HFFc6 (cell line): ENCODE measurements at regions not wholly inside any gene's neighbourhood (a gene's known extent, or its start where the extent isn't known, plus 50 kb on each side); places are given as distances from the start of the nearest gene placed in this dataset.
"Not testable (repeated sequence)": the region's sequence is repeated elsewhere in the genome, so short reads cannot be mapped to it uniquely, and the experiment has no call there.

Experiments used
- DNase-seq: peaks from one replicate; pipeline ENCODE4 v3.0.0-alpha.2; 2018
- H3K27ac Mint-ChIP-seq: 2 replicates; pipeline ENCODE4 v1.8.0; 2020; ENCODE audit warnings: mild to moderate bottlenecking, mixed read lengths
- H3K27me3 Mint-ChIP-seq: 2 replicates; pipeline ENCODE4 v1.8.0; 2021; ENCODE audit warnings: mild to moderate bottlenecking, moderate library complexity, mixed read lengths; ENCODE audit not compliant: insufficient read depth
- H3K36me3 Mint-ChIP-seq: 2 replicates; pipeline ENCODE4 v1.8.0; 2021; ENCODE audit warnings: low read depth, mixed read lengths
- H3K4me1 Mint-ChIP-seq: 2 replicates; pipeline ENCODE4 v1.8.0; 2020; ENCODE audit warnings: low read depth, mixed read lengths
- H3K4me3 Mint-ChIP-seq: 2 replicates; pipeline ENCODE4 v1.8.0; 2020; ENCODE audit warnings: mild to moderate bottlenecking, moderate library complexity, mixed read lengths
- H3K9me3 Mint-ChIP-seq: 2 replicates; pipeline ENCODE4 v1.8.0; 2020; ENCODE audit warnings: mild to moderate bottlenecking, mixed read lengths
- TF ChIP-seq, protein P1 (sequence below): fragments of 200-600 bp; sonication (generic); IDR thresholded peaks from 2 replicates; pipeline ENCODE4 v1.5.0; 2021; ENCODE audit warnings: antibody characterized with exemption, mild to moderate bottlenecking

DNA sequence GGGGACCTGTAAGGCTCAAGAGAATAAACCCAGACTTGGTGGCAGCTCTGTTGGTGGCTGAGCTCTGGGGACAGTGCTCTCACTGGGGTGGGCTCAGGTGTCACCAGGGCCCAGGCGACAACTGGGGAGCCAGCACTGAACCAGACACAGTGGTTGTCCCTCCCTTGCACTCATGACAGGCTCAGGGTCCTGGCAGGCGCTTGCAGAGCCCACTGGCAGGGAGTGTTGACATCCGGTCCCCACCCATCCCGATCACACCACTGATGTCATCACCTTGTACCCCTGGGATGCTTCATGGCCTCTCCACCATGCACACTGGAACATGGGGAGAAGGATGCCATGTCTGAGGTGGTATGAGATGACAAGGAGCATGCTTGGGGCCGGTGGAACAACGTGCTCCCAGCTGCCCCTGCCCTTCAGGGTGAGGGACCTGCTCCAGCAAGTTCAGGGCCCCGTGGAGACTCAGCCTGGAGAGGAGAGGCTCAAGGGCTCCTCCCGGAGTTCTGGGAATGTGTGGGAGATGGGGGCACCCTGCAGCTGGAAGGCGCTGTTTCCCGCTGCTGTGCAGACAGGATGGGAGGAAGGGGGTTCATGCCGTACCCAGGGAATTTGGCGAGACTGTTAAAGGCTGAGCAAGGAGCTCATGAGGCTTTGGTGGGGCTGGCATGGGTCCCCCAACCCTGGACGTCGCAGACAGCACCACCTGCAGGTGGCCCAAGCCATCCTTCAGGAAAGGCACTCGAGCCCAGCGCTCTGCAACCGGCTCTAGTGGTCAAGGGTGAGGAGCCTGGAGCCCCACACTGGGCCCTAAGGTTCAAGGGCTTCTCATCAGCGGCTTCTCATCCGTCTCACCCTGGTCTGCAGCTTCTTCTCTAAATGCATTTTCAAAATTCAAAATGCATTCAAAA, 141.1 kb upstream of the ZNF469 start:
- H3K27me3 Mint-ChIP-seq, H3K9me3 Mint-ChIP-seq, DNase-seq, H3K36me3 Mint-ChIP-seq: not testable (repeated sequence)
- peak overlapping the region; percentile 37; the same call in 1 of the 2 replicates for H3K4me3 Mint-ChIP-seq
- peak overlapping the region; percentile 98; the same call in 1 of the 2 replicates for H3K27ac Mint-ChIP-seq
- H3K4me1 Mint-ChIP-seq: peaks cover 21% of the 10 kb centered on the region
- TF ChIP-seq, protein P1, sequence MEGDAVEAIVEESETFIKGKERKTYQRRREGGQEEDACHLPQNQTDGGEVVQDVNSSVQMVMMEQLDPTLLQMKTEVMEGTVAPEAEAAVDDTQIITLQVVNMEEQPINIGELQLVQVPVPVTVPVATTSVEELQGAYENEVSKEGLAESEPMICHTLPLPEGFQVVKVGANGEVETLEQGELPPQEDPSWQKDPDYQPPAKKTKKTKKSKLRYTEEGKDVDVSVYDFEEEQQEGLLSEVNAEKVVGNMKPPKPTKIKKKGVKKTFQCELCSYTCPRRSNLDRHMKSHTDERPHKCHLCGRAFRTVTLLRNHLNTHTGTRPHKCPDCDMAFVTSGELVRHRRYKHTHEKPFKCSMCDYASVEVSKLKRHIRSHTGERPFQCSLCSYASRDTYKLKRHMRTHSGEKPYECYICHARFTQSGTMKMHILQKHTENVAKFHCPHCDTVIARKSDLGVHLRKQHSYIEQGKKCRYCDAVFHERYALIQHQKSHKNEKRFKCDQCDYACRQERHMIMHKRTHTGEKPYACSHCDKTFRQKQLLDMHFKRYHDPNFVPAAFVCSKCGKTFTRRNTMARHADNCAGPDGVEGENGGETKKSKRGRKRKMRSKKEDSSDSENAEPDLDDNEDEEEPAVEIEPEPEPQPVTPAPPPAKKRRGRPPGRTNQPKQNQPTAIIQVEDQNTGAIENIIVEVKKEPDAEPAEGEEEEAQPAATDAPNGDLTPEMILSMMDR: peak; percentile 67

DNA sequence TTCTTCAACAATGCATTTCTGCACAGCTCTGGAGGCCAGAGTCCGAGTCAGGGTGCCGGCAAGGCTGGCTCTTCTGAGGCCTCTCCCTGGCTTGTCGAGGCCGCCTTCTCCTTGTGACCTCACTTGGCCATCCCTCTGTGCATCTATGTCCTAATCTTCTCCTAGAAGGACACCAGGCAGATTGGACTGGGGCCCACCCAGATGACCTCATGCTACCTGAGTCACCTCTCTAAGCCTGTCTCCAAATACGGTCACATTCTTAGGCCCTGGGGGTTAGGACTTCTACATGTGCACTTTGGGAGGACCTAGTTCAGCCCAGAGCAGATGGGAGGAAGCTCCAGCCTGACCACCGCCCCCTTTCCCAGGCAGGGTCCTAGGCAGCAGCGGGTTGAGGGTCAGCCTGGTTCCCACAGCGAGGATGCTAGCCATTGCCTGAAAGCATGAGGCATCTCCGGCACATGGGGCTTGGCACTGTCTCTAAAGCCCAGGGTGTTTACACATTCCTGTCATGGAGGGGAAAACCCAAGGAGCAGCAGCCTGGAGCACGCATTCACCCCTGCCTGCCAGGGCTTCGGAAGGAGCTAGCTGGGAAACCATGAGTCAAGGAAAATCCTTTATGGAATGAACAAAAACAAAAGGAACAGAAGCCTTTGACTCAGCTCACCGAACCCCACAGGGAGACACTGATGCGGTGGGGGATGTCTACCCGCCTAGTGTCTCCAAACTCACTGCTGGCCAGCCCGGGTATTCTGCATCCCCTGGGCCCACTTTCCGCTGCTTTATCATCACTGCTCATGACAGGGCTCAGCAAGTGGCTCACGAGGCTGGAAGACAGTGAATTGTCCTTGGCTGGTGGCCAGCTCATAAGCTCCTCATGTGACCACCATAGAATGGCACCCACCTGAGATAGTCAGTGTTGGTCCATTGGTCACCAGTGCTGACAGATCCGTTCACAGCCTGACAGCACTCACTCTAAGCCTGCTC, 140.2 kb upstream of the ZNF469 start:
- not testable (repeated sequence) for H3K27me3 Mint-ChIP-seq, H3K9me3 Mint-ChIP-seq, H3K36me3 Mint-ChIP-seq
- peaks cover 20% of the 10 kb centered on the region for H3K4me1 Mint-ChIP-seq
- peak overlapping the region; percentile 98; the same call in 1 of the 2 replicates for H3K27ac Mint-ChIP-seq
- DNase-seq: peak; percentile 88
- H3K4me3 Mint-ChIP-seq: peak overlapping the region; percentile 51

DNA sequence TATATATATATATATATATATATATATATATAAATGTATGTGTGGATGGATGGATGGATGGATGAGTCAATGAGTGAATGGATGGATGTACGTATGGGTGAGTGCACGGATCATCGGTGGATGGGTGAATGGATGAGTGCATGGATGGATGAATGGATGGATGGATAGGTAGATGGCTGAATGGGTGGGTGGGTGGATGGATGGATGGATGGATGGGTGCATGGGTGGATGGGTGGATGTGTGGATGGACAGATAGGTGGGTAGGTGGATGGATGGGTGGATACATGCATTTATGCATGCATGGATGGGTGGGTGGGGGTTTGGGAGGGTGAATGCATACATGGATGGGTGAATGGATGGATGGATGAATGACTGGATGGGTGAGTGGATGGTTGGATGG, 138.8 kb upstream of the ZNF469 start:
- not testable (repeated sequence) for DNase-seq, H3K4me1 Mint-ChIP-seq, H3K36me3 Mint-ChIP-seq, H3K9me3 Mint-ChIP-seq, H3K27me3 Mint-ChIP-seq
- Mint-ChIP-seq H3K4me3 (peak overlapping the region; percentile 17; the same call in 1 of the 2 replicates), H3K27ac (peak overlapping the region; percentile 98; the same call in 1 of the 2 replicates)

DNA sequence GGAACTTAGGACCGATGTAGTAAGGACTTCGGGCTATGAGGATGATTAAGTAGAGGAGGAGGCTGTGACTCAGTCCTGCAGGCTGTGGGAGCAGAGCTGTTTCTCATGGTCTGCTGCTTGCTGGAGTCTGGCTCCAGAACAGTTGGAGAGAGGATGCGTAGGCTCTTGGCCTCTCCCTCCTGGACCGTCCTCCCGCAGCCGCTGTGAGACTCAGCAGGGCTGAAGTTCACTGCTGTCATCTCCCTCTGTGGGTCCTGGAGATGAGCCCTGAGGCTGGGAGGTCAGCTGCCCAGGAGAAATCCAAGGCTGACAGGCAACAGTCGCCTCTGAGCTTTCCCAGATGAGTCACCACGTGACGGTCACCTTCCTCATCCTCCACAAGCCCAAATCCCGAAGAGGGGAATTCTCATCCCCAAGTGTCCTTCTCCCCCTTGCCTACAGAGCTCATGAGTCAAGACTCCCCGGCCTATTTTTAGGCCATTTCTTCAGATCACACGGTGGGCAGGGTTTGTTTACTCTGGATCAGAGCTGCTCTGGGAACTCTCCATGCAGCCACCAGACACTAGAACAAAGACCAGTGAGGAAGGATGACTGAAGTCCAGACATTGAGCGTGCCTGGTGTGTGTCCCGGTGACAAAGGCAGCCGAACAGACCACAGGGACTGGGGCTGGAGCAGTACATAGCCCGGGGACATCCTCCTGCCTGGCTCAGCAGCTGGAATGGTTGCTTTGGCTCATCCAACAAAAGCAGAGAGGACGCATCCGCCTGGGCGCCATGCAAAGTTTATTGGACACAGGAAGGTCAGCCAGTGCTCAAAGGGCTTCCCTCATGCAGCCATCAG, 137.3 kb upstream of the ZNF469 start:
- peak; percentile 98 for DNase-seq
- not testable (repeated sequence) for H3K36me3 Mint-ChIP-seq, H3K4me3 Mint-ChIP-seq, H3K27ac Mint-ChIP-seq, H3K9me3 Mint-ChIP-seq, H3K4me1 Mint-ChIP-seq, H3K27me3 Mint-ChIP-seq

DNA sequence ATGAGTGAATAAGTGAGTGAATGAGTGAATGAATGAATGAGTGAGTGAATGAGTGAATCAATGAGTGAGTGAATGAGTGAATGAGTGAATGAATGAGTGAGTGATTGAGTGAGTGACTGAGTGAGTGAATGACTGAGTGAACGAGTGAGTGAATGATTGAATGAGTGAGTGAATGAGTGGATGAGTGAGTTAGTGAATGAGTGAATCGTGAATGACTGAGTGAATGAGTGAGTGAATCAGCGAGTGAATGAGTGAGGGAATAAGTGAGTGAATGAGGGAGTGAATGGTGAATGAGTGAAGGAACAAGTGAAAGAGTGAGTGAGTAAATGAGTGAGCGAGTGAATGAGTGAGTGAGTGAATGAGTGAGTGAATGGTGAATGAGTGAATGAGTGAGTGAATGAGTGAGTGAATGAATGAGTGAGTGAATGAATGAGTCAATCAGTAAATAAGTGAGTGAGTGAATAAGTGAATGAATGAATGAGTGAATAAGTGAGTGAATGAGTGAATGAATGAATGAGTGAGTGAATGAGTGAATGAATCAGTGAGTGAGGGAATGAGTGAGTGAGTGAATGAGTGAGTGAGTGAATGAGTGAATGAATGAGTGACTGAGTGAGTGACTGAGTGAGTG, 135.7 kb upstream of the ZNF469 start:
- not testable (repeated sequence) for H3K4me1 Mint-ChIP-seq, H3K36me3 Mint-ChIP-seq, H3K27ac Mint-ChIP-seq, H3K9me3 Mint-ChIP-seq, H3K27me3 Mint-ChIP-seq, H3K4me3 Mint-ChIP-seq, DNase-seq

DNA sequence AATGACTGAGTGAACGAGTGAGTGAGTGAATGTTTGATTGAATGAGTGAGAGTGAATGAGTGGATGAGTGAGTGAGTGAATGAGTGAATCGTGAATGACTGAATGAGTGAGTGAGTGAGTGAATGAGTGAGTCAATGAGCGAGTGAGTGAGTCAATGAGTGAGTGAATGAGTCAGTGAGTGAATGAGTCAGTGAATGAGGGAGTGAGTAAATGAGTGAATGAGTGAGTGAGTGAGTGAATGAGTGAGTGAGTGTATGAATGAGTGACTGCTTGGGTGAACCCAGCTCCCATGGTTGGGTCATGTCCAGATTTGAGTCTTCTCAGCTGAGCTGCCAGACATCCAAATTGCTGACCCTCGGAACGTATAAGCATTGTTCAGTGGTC, 135.2 kb upstream of the ZNF469 start:
- H3K4me1 Mint-ChIP-seq, H3K9me3 Mint-ChIP-seq, H3K36me3 Mint-ChIP-seq, H3K27me3 Mint-ChIP-seq, H3K4me3 Mint-ChIP-seq, H3K27ac Mint-ChIP-seq: not testable (repeated sequence)
- peak; percentile 38 for DNase-seq

DNA sequence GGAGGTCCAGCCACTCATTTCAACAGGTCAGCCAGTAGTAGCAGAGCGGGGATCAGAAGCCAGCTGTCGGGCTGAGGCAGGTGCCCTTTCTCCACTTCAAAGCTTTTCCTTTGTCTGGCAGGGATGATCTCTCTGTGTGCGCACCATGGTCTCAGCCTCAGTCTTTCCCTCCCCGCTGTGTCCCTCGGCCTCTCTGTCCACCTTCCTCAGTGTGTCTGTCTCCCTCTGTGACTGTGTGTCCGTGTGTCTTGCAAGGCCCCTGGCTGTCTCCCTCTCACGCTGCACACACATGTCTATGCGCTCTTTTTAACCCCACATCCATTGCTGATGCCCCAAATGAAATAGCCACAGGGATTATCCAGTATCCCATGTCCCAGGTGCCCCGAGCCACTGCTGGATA, 134.0 kb upstream of the ZNF469 start:
- not testable (repeated sequence) for H3K4me3 Mint-ChIP-seq, H3K27me3 Mint-ChIP-seq, H3K36me3 Mint-ChIP-seq, H3K27ac Mint-ChIP-seq, DNase-seq, H3K4me1 Mint-ChIP-seq, H3K9me3 Mint-ChIP-seq

DNA sequence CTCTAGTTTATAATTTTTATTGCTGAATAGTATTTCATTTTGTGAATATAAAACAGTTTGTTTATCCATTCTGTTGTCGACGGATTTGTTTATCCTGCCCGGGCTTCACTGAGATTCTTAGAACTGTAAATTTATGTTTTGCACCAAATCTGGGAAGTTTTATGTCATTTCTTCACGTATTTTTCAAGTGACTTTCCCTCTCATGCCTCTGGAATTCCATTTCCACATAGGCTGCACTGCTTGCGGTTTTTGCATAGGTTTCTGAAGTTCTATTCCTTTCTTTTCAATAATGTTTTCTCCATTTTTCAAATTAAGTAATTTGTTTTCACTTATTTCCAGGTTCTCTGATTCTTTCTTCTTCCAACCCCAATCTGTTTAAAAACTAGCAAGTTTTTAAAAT, 132.4 kb upstream of the ZNF469 start:
- H3K27ac Mint-ChIP-seq, H3K27me3 Mint-ChIP-seq, H3K36me3 Mint-ChIP-seq, H3K9me3 Mint-ChIP-seq, H3K4me3 Mint-ChIP-seq, DNase-seq, H3K4me1 Mint-ChIP-seq: not testable (repeated sequence)

DNA sequence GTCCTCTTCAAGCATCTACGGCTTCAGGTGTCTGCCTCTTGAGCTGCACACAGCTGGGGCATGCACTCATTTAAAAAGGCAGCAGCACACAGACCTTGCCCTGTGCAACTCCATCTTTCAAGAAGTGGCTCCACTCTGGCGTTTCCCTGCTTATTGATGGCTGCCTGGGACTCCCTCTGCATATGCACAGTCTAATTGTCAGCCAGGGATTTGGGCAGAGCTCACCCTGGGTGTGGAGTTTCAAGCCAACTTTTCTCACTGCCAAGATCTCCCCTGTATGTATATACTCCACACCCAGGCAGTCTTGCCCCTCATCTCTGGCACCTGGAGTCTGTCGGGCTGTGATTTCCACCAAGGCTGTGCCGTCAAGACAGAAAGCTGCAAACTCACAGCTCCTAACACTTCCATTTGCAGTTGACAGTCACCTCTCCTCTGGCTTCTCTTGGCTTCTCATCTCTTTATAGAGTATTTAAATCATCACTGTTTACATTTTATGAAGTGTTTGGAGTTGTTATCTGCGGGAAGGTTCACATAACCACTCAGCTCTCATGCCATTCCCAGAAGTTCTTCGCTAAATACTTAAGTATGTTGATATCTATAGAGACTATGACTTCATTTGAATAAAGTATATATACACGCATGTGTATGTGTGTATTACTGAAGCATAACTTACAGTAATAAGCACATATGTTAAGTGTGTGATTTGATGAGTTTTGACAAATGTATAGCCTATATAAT, 130.5 kb upstream of the ZNF469 start:
- 0 out of 2 replicates have a peak, but pooled peaks cover 15% of the 10 kb centered on the region for H3K36me3 Mint-ChIP-seq
- not testable (repeated sequence) for H3K27me3 Mint-ChIP-seq, H3K27ac Mint-ChIP-seq, H3K9me3 Mint-ChIP-seq, H3K4me3 Mint-ChIP-seq, DNase-seq, H3K4me1 Mint-ChIP-seq

DNA sequence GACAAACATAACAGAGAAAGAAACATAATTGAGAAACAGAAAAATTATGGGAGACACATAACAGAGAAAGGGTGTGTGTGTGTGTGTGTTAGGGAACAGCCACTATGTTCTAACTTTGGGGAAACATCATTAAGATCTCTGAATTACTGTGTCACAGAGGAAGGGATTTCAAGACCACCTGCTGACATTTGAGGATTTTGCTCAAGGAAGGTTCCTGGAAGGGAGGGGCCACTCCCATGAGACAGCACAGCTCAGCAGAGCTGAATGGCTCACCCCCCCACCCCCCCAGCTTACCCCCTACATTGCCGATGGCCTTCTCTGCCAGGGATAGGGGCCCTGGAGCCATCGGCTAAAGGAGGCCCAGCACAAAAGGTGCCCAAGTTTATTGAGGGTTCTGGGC, 124.6 kb upstream of the ZNF469 start:
- not testable (repeated sequence) for H3K4me1 Mint-ChIP-seq, H3K9me3 Mint-ChIP-seq, H3K4me3 Mint-ChIP-seq, H3K27ac Mint-ChIP-seq, H3K27me3 Mint-ChIP-seq, DNase-seq
- H3K36me3 Mint-ChIP-seq: 0 out of 2 replicates have a peak, but pooled peaks cover 15% of the 10 kb centered on the region
